HG02571 (cell line): ENCODE measurements at regions not wholly inside any gene's neighbourhood (a gene's known extent, or its start where the extent isn't known, plus 50 kb on each side); places are given as distances from the start of the nearest gene placed in this dataset.

ENCODE experiments used
- ATAC-seq: cut with Tn5 transposase; IDR thresholded peaks from one replicate; pipeline ENCODE4 v1.9.1; 2021; ENCODE audit warnings: mild to moderate bottlenecking, moderate library complexity; ENCODE audit not compliant: unreplicated experiment

GRCh38 chr1:208576425-208576824 lies 332.2 kb upstream of the PLXNA2 start:
- ATAC-seq: no peak

DNA sequence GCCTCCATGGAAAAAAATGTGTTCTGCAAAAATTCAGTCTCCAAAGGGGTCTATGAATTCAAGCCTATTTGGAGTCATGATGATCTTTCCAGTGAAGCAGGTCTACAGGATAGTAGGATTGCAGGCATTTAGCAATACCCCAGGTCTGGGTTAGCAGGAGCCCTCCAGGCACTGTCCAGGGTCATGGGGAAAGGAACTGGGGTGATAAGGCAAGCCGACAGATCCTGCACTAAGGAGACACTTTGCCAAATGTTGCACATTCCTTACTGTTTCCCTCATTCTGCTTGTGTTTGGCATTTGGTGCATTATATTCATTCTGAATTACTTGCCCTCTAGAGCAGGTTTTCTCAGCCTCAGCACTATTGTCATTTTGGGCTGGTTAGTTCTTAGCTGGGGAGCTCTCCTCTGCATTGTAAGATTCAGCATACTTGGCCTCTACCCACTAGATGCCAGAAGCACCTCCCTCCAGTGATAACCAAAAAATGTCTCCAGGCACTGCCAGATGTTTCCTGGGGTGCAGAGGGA lies 333.3 kb upstream of the PLXNA2 start:
- no peak for ATAC-seq

DNA sequence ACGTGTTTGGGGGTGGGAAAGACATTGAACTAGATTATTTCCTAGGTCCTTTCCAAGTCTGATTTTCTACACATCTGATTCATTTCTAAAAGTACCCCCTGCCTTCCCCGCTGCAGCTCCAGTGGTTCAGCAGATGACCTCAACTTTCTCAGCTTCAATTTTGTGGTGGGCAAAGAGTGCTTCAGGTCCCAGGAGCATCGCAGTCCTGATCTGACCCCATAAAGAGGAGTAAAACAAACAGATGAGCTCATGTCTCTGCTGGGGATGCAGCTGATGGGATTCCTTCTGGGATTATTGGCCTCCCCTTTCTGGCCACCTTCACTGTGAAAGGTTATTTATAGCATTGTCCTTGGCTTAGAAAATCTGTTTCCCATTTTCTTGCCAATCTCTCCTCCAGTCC lies 337.0 kb upstream of the PLXNA2 start:
- ATAC-seq: no peak

GRCh38 chr1:208581667-208582066 lies 337.5 kb upstream of the PLXNA2 start:
- ATAC-seq: no peak

GRCh38 chr1:208584167-208584755 lies 340.1 kb upstream of the PLXNA2 start:
- ATAC-seq: no peak

DNA sequence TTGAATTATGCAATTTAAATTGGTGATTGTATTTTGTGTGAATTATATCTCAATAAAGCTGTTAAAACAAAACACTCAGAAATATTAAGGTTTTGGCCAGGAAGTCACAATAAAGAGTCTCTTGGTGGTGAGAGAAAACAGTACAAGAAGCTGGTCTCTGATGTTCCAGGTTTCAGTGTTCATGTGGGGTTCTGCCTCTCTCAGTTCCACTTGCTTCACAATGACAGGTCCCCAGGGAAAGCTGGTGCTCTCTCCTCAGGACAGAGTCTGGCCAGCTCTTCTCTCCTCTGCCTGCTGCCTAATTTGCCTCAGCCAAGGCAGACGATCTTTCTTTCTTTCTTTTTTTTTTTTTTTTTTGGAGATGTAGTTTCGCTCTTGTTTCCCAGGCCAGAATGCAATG lies 342.9 kb upstream of the PLXNA2 start:
- peak; percentile 75 for ATAC-seq

DNA sequence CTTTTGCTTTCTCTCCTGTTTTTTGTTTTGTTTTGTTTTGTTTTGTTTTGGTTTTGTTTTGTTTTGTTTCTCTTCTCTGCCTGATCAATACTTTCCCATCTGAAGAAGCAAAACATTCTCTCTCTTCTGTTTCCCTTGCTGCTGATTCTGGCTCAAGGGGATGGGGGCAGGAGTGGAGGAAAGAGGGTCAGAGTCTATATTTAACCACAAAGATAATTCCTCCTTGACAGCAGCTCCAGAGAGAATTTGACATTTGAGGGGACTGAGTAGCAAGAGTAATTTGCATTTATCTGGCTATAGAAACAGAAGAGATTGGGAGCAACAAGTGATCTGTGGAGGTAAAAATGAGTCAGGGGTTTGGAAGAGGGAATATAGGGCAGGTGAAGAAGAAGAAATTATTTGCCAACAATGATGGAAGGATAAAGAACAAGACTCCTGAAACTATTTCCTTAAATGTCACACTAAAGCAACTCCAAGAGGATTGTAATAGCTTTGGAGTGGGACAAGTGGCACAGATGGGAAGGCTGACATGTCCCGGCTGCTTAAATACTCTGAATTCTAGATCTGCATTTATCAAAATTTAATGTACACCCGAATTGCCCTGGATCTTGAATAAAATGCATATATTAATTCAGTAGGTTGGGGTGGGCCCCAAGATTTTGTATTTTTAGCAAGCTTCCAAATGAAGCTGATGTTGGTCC lies 349.3 kb upstream of the PLXNA2 start:
- ATAC-seq: no peak

DNA sequence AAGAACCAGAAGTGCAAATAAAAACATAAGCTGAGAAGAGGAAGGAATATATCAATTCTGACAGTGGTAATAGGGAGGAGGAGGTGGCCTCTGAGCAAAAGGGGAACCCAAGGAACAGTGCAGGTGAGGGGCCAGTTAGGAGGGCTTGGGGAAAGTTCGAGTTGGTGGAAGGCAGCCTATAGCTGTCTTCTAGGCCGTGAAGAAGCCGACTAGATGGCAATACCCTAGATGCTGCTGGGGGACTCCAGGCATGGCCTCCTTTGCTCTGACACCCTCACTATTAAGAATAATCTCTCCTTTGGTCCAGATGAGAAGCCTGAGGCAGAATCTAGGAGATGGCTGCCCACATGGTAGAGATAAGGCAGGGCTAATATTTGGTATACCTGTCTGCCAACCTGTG lies 351.1 kb upstream of the PLXNA2 start:
- no peak for ATAC-seq

DNA sequence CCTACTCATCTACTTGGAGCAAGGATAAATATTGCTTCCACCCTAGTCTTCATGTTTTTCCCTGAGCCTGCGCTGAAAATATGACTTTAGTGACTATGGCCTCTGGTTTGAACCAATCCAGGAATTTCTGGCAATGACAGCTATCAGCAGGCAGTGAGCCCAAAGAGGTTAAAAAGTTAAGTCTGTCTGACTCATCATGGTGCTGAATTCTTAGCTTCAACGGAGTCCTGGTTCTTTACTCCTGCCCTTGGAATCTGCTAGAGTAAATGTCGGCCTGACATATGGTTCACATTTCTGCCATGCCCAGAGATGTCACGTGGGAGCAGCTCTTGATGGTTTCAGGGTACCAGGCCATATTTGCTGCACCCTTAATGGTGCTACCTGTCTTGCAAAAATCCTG lies 351.6 kb upstream of the PLXNA2 start:
- ATAC-seq: no peak

GRCh38 chr1:208597571-208597970 lies 353.4 kb upstream of the PLXNA2 start:
- no peak for ATAC-seq

- no peak for ATAC-seq
Measured at GRCh38 chr1:208598021-208598420, 353.8 kb upstream of the PLXNA2 start.

GRCh38 chr1:208599063-208599462 lies 354.9 kb upstream of the PLXNA2 start:
- no peak for ATAC-seq

- no peak for ATAC-seq
Measured at GRCh38 chr1:208600456-208601190, 356.4 kb upstream of the PLXNA2 start.

- ATAC-seq: no peak
Measured at GRCh38 chr1:208601561-208601960, 357.4 kb upstream of the PLXNA2 start.

- ATAC-seq: no peak
Measured at GRCh38 chr1:208603721-208604120, 359.5 kb upstream of the PLXNA2 start.

- ATAC-seq: peak; percentile 82
Measured at GRCh38 chr1:208604295-208604694, 360.1 kb upstream of the PLXNA2 start.

DNA sequence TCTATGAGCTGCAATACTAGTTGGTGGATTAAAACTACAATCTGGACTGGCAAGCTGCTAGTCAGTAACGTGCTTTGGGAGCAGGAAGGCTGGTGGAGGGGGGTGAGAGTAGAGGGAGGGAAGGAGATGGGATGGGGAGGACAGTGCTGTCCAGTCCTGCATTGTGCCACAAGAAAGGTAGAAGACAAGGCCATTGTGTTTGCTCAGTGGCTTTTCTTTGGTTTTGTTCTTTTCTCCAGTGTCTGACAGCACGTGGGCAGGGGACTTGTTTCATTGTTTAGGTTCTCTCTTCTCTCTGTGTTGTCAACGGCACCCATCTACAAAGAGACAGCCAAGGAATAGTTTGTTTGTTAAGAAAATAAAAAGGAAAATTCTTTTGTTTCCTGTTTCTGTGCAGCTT lies 362.8 kb upstream of the PLXNA2 start:
- ATAC-seq: no peak

GRCh38 chr1:208607616-208608015 lies 363.4 kb upstream of the PLXNA2 start:
- ATAC-seq: no peak

DNA sequence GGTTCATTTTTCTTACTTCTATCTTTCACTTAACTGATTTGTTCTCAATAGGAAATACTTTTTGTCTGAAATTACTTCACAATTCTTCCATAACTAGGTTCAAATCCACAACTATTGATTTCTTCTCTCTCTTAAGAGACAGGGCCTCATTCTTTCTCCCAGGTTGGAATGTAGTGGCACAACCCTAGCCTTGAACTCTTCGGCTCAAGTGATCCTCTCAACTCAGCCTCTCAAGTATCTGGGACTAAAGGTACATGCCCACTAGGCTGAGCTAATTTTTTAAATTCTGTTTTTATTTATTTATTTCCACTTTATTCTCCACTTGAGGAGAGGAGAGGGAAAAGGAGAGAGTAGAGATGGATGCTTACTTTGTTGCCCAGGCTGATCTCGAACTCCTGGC lies 370.4 kb upstream of the PLXNA2 start:
- ATAC-seq: no peak

DNA sequence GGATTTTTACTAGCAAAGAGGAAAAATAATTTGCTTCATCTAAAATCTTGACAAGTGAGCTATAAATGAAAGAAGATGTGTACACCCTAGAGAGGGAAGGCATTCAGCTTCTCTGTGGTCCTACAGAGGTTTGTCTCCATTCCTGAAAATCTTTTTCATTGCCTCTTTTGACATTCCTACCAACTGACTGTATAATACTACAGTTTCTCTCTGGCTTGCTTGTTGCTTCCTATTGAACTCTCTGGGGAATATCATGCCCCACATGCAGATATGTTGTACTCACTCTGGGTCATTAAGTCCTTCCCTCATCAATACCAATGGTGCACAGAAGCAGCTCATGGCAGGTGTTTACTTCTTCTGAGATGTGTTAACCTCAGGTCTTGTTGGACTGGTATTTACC lies 371.2 kb upstream of the PLXNA2 start:
- ATAC-seq: no peak

- ATAC-seq: no peak
Measured at GRCh38 chr1:208616776-208617175, 372.6 kb upstream of the PLXNA2 start.
